Neutrophil (primary cell): ENCODE measurements at regions not wholly inside any gene's neighbourhood (a gene's known extent, or its start where the extent isn't known, plus 50 kb on each side); places are given as distances from the start of the nearest gene placed in this dataset.
A peak's percentile ranks its signal among the peaks of the same experiment; 100 is the strongest.

Experiments used
- H3K27ac ChIP-seq: fragments of 200-600 bp; sonication (generic); 2 replicates; pipeline ENCODE4 v1.5.1; 2016; ENCODE audit warnings: mild to moderate bottlenecking, moderate library complexity
- H3K27me3 ChIP-seq: fragments of 200-600 bp; sonication (generic); 2 replicates; pipeline ENCODE4 v1.6.0; 2016; ENCODE audit warnings: mild to moderate bottlenecking
- H3K36me3 ChIP-seq: fragments of 200-600 bp; sonication (generic); 2 replicates; pipeline ENCODE4 v1.5.1; 2017
- H3K4me1 ChIP-seq, 2 experiments: fragments of 200-600 bp in 1 of 2; sonication (generic) in 1 of 2; 1 replicate in 1 of 2; 2 replicates in 1 of 2; pipeline versions ENCODE4 v1.5.1 to v1.6.1; 2013 to 2016; ENCODE audit warnings: low read depth in 1 of 2, low read length in 1 of 2, mild to moderate bottlenecking in 1 of 2, moderate library complexity in 1 of 2; ENCODE audit not compliant: control insufficient read depth in 1 of 2, insufficient read depth in 1 of 2
- H3K4me3 ChIP-seq, 2 experiments: fragments of 200-600 bp in 1 of 2; sonication (generic) in 1 of 2; 1 replicate in 1 of 2; 2 replicates in 1 of 2; pipeline ENCODE4 v1.5.1; 2013 to 2016; ENCODE audit warnings: low read depth in 1 of 2, low read length in 1 of 2, mild to moderate bottlenecking in 1 of 2, moderate library complexity in 1 of 2
- H3K9me3 ChIP-seq: fragments of 200-600 bp; sonication (generic); 2 replicates; pipeline ENCODE4 v1.5.1; 2016
- TF ChIP-seq, protein P1 (sequence below): fragments of 200-600 bp; sonication (generic); IDR thresholded peaks from 2 replicates; pipeline ENCODE4 v1.5.1; 2016; ENCODE audit warnings: antibody characterized with exemption

- Histone ChIP-seq H3K36me3 (no peaks in the 10 kb centered on the region), H3K4me3 (no peak overlapping the region), H3K27me3 (no peaks in the 10 kb centered on the region), H3K9me3 (no peaks in the 10 kb centered on the region), H3K27ac (peak overlapping the region; percentile 79), H3K4me1 (peaks cover 17 to 18% of the 10 kb centered on the region in 2 experiments)
- TF ChIP-seq, protein P1, sequence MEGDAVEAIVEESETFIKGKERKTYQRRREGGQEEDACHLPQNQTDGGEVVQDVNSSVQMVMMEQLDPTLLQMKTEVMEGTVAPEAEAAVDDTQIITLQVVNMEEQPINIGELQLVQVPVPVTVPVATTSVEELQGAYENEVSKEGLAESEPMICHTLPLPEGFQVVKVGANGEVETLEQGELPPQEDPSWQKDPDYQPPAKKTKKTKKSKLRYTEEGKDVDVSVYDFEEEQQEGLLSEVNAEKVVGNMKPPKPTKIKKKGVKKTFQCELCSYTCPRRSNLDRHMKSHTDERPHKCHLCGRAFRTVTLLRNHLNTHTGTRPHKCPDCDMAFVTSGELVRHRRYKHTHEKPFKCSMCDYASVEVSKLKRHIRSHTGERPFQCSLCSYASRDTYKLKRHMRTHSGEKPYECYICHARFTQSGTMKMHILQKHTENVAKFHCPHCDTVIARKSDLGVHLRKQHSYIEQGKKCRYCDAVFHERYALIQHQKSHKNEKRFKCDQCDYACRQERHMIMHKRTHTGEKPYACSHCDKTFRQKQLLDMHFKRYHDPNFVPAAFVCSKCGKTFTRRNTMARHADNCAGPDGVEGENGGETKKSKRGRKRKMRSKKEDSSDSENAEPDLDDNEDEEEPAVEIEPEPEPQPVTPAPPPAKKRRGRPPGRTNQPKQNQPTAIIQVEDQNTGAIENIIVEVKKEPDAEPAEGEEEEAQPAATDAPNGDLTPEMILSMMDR: no peak
These were observed 179.0 kb downstream of the BCAS1 start for GRCh38 chr20:53891306-53891894.

DNA sequence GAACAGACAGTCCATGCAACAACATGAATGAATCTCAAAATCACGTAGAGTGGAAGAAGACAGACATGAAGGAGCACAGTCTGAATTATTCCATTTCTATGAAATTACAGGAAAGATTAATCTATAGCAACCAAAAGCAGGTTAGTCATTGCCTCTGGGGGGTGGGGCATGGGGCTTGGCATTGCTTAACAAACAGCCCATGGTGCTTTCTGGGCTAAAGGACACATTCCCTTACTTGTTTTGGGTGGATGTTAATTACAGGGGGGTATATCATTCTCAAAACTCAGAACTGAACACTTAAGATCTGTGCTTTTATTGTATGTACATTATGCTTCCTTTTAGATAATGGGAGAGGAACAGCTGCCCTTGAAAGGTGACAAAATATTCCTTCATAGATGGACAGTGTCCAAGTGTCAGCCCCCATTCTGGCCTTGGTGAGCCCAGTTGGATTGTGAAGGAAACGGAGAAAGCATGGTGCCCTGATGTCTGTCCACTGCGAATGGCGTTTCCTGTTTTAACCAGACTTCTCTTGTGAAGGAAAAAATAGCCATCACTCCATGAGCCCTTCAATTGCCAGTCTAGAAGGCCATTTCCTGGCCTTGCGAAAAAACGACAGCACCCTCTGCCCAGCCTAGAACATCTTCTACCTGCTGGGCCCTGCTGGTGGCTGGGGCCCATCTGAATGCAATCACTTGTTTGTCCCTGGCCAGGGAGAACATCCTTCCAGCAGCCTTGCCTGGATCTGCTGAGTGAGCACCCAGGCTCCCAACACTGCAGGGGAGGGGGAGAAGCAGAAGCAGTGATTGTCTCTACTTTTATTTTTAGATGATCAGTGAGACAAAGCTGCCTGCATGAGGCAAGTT lies 179.7 kb downstream of the BCAS1 start:
- H3K9me3 ChIP-seq: no peaks in the 10 kb centered on the region
- no peaks in the 10 kb centered on the region for H3K27me3 ChIP-seq
- TF ChIP-seq, protein P1: no peak
- no peak overlapping the region for H3K27ac ChIP-seq
- peaks cover 17 to 18% of the 10 kb centered on the region in 2 experiments for H3K4me1 ChIP-seq
- no peak overlapping the region for H3K4me3 ChIP-seq
- no peaks in the 10 kb centered on the region for H3K36me3 ChIP-seq

GRCh38 chr20:53889411-53890148 lies 180.8 kb downstream of the BCAS1 start:
- Histone ChIP-seq H3K36me3 (no peaks in the 10 kb centered on the region), H3K27me3 (no peaks in the 10 kb centered on the region), H3K27ac (no peak overlapping the region), H3K9me3 (no peaks in the 10 kb centered on the region), H3K4me1 (peaks cover 17 to 18% of the 10 kb centered on the region in 2 experiments), H3K4me3 (no peak overlapping the region)
- TF ChIP-seq, protein P1: no peak

DNA sequence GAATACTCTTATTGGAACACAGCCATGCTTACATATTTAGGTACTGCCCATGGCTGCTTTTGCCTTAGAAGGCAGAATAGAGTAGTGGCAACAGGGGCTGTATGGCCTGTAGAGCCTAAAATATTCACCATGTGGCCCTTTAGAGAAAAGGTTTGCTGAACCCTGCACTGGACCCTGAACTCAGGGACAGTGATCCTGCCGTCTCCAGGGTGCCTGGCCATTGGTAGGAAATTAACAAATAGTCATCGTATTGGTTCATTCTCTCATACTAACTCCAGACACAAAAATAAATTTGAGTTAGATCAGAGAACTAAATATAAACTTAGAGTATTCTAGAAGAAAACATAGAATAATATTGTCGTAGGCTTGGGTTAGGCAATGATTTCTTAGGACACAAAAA lies 181.4 kb downstream of the BCAS1 start:
- H3K4me1 ChIP-seq: peaks cover 17 to 18% of the 10 kb centered on the region in 2 experiments
- no peaks in the 10 kb centered on the region for H3K36me3 ChIP-seq
- H3K27ac ChIP-seq: no peak overlapping the region
- no peaks in the 10 kb centered on the region for H3K9me3 ChIP-seq
- no peaks in the 10 kb centered on the region for H3K27me3 ChIP-seq
- TF ChIP-seq, protein P1: no peak
- H3K4me3 ChIP-seq: no peak overlapping the region

- H3K36me3 ChIP-seq: no peaks in the 10 kb centered on the region
- peaks cover 17 to 18% of the 10 kb centered on the region in 2 experiments for H3K4me1 ChIP-seq
- H3K9me3 ChIP-seq: no peaks in the 10 kb centered on the region
- H3K4me3 ChIP-seq: no peak overlapping the region
- TF ChIP-seq, protein P1: no peak
- H3K27me3 ChIP-seq: no peaks in the 10 kb centered on the region
- H3K27ac ChIP-seq: no peak overlapping the region
These were observed 181.9 kb downstream of the BCAS1 start for GRCh38 chr20:53888510-53888909.
